ENCODE measurements at regions not wholly inside any gene's neighbourhood (a gene's known extent, or its start where the extent isn't known, plus 50 kb on each side); places are given as distances from the start of the nearest gene placed in this dataset.

GRCh38 chr14:101370593-101371569, 190.4 kb upstream of the DIO3 start:
- Histone ChIP-seq H3K4me2 (replicated peaks; ENCODE audit: extremely low read depth, low read length, poor library complexity, severe bottlenecking) (no peak overlapping the region), H3K27ac (ENCODE audit: low read depth in 1 of 2, low read length in 2 of 2) (no peak overlapping the region), H3K36me3 (replicated peaks in 1 of 2; ENCODE audit: control insufficient read depth in 1 of 2, insufficient read depth in 2 of 2, low read length in 2 of 2) (no peaks in the 10 kb centered on the region), H3K79me2 (ENCODE audit: insufficient read depth, low read length) (no peaks in the 10 kb centered on the region), H3K4me3 (replicated peaks in 1 of 3; ENCODE audit: low read depth in 2 of 3, low read length in 3 of 3) (no peak overlapping the region), H3K4me1 (ENCODE audit: control insufficient read depth in 1 of 2, insufficient read depth in 2 of 2, low read length in 2 of 2) (no peaks in the 10 kb centered on the region), H3K9me3 (replicated peaks in 1 of 2; ENCODE audit: control insufficient read depth in 1 of 2, insufficient read depth in 1 of 2, low read length in 2 of 2) (no peaks in the 10 kb centered on the region), H3K9ac (ENCODE audit: insufficient read depth, low read length, poor library complexity, severe bottlenecking) (no peak overlapping the region), H2AFZ (ENCODE audit: insufficient read depth, low read depth, low read length, poor library complexity, severe bottlenecking) (no peak overlapping the region), H3K27me3 (ENCODE audit: control insufficient read depth in 2 of 2, insufficient read depth in 2 of 2, low read length in 2 of 2) (no peaks in the 10 kb centered on the region), H4K20me1 (ENCODE audit: insufficient read depth, low read length) (no peaks in the 10 kb centered on the region)
- no peak overlapping the region for H3K4me3 Mint-ChIP-seq
- peaks cover 2 to 15% (median 8%) of the 10 kb centered on the region in 3 donors for H3K27me3 Mint-ChIP-seq (ENCODE audit: low read depth in 3 of 3)
- no peaks in the 10 kb centered on the region for H3K4me1 Mint-ChIP-seq
- no peaks in the 10 kb centered on the region for H3K36me3 Mint-ChIP-seq
- peaks cover 0 to 2% (median 0%) of the 10 kb centered on the region in 7 donors for H3K9me3 Mint-ChIP-seq
- intact Hi-C loops (cut with micrococcal nuclease) = no loop called here
- no peak for TF ChIP-seq CTCF (IDR thresholded peaks at IDR 0.05)
- no peak overlapping the region for H3K27ac Mint-ChIP-seq
- WGBS (ENCODE audit: insufficient coverage) = 91% methylated on average over 10 of the region's 14 CpGs
- DNase-seq = no peak

GRCh38 chr14:101371799-101372793, 189.2 kb upstream of the DIO3 start:
- H3K4me2 ChIP-seq (replicated peaks; ENCODE audit: extremely low read depth, low read length, poor library complexity, severe bottlenecking) = no peak overlapping the region
- H4K20me1 ChIP-seq (ENCODE audit: insufficient read depth, low read length) = no peaks in the 10 kb centered on the region
- no peaks in the 10 kb centered on the region for H3K4me1 Mint-ChIP-seq
- H3K4me1 ChIP-seq (ENCODE audit: control insufficient read depth in 1 of 2, insufficient read depth in 2 of 2, low read length in 2 of 2) = no peaks in the 10 kb centered on the region
- no peak overlapping the region for H3K27ac Mint-ChIP-seq
- no peaks in the 10 kb centered on the region for H3K36me3 ChIP-seq (replicated peaks in 1 of 2; ENCODE audit: control insufficient read depth in 1 of 2, insufficient read depth in 2 of 2, low read length in 2 of 2)
- no peak for TF ChIP-seq CTCF (IDR thresholded peaks at IDR 0.05)
- no peak overlapping the region for H3K4me3 Mint-ChIP-seq
- no peaks in the 10 kb centered on the region for H3K36me3 Mint-ChIP-seq
- no peaks in the 10 kb centered on the region for H3K79me2 ChIP-seq (ENCODE audit: insufficient read depth, low read length)
- H3K27ac ChIP-seq (ENCODE audit: low read depth in 1 of 2, low read length in 2 of 2) = no peak overlapping the region
- intact Hi-C loops (cut with micrococcal nuclease) = no loop called here
- no peak for DNase-seq
- no peak overlapping the region for H3K4me3 ChIP-seq (replicated peaks in 1 of 3; ENCODE audit: low read depth in 2 of 3, low read length in 3 of 3)
- 96% methylated on average over 11 of the region's 18 CpGs for WGBS (ENCODE audit: insufficient coverage)
- H3K9ac ChIP-seq (ENCODE audit: insufficient read depth, low read length, poor library complexity, severe bottlenecking) = no peak overlapping the region
- H3K9me3 Mint-ChIP-seq = peaks cover 0 to 2% (median 0%) of the 10 kb centered on the region in 7 donors
- H3K27me3 Mint-ChIP-seq (ENCODE audit: low read depth in 3 of 3) = peaks cover 2 to 12% (median 6%) of the 10 kb centered on the region in 3 donors
- H3K9me3 ChIP-seq (replicated peaks in 1 of 2; ENCODE audit: control insufficient read depth in 1 of 2, insufficient read depth in 1 of 2, low read length in 2 of 2) = no peaks in the 10 kb centered on the region
- no peaks in the 10 kb centered on the region for H3K27me3 ChIP-seq (ENCODE audit: control insufficient read depth in 2 of 2, insufficient read depth in 2 of 2, low read length in 2 of 2)
- H2AFZ ChIP-seq (ENCODE audit: insufficient read depth, low read depth, low read length, poor library complexity, severe bottlenecking) = no peak overlapping the region

All from CD14-positive monocyte (primary cell).